Panc1 (cell line): ENCODE measurements at regions not wholly inside any gene's neighbourhood (a gene's known extent, or its start where the extent isn't known, plus 50 kb on each side); places are given as distances from the start of the nearest gene placed in this dataset.

Experiments used
- ATAC-seq: fragments of 200-7000 bp; cut with Tn5 transposase; 2 replicates; pipeline ENCODE4 v1.9.1; 2020; ENCODE audit warnings: mild to moderate bottlenecking, moderate library complexity
- BruUV-seq: library from RNA; stranded (reverse); fragments of 400-500 nt; replicated peaks from 2 replicates; lab custom pipeline; 2021; lab: Mats Ljungman, UMichigan
- CTCF ChIA-PET: fragments of 300-600 bp; sonication (Branson Sonifier 250); formaldehyde crosslinking; loops from one replicate; lab custom pipeline; 2022; ENCODE audit warnings: antibody characterized with exemption; lab: Charles Lee
- POLR2A ChIA-PET: fragments of 300-600 bp; sonication (Branson Sonifier 250); formaldehyde crosslinking; loops from one replicate; lab custom pipeline; 2022; ENCODE audit warnings: antibody characterized with exemption; lab: Charles Lee
- DNase-seq: peaks from one replicate; pipeline ENCODE4 v3.0.0-alpha.2; 2010; ENCODE audit warnings: low read depth, low spot score
- H3K27ac ChIP-seq: 2 replicates; pipeline ENCODE4 v1.5.1; 2011; ENCODE audit warnings: mild to moderate bottlenecking, low read length, inconsistent platforms
- H3K27me3 ChIP-seq: fragments of 200-500 bp; sonication (Bioruptor generic); 2 replicates; pipeline ENCODE4 v1.6.0; 2014; ENCODE audit warnings: low read length, inconsistent platforms; ENCODE audit not compliant: control insufficient read depth, insufficient read depth
- H3K36me3 ChIP-seq: fragments of 200-500 bp; sonication (Bioruptor generic); 2 replicates; pipeline ENCODE4 v1.5.1; 2014; ENCODE audit warnings: inconsistent platforms, mild to moderate bottlenecking, low read length, moderate library complexity; ENCODE audit not compliant: control insufficient read depth, insufficient read depth
- H3K4me1 ChIP-seq: 2 replicates; pipeline ENCODE4 v1.5.1; 2011; ENCODE audit warnings: inconsistent platforms, mild to moderate bottlenecking, low read length, moderate library complexity; ENCODE audit not compliant: control insufficient read depth, insufficient read depth
- H3K4me3 ChIP-seq, 2 experiments: 2 replicates each; pipeline ENCODE4 v1.5.1; 2011 to 2012; ENCODE audit warnings: low read depth in 2 of 2, low read length in 2 of 2, mild to moderate bottlenecking in 2 of 2, inconsistent platforms in 1 of 2, moderate library complexity in 1 of 2
- H3K9me3 ChIP-seq: fragments of 200-500 bp; sonication (Bioruptor generic); 2 replicates; pipeline ENCODE4 v1.5.1; 2014; ENCODE audit warnings: low read depth, mild to moderate bottlenecking, inconsistent platforms, low read length, moderate library complexity; ENCODE audit not compliant: control insufficient read depth, insufficient read depth
- CTCF ChIP-seq: fragments of 450-650 bp; IDR thresholded peaks from 2 replicates; pipeline ENCODE4 v1.5.1; 2017; ENCODE audit warnings: mild to moderate bottlenecking
- POLR2AphosphoS5 ChIP-seq: IDR thresholded peaks from 2 replicates; pipeline ENCODE4 v1.6.1; 2012; ENCODE audit warnings: mild to moderate bottlenecking, low read depth, low read length, moderate library complexity
- REST ChIP-seq, 2 experiments: IDR thresholded peaks; 2 replicates each; pipeline ENCODE4 v1.6.1; 2011 to 2012; ENCODE audit warnings: low read depth in 2 of 2, control low read depth in 1 of 2, low read length in 1 of 2, mild to moderate bottlenecking in 1 of 2, moderate library complexity in 1 of 2; ENCODE audit not compliant: insufficient read depth in 1 of 2
- SIN3A ChIP-seq: IDR thresholded peaks from 2 replicates; pipeline ENCODE4 v1.6.1; 2012; ENCODE audit warnings: low read depth, mild to moderate bottlenecking, low read length, moderate library complexity, borderline replicate concordance; ENCODE audit not compliant: insufficient read depth
- TCF7L2 ChIP-seq: IDR thresholded peaks from 2 replicates; pipeline ENCODE4 v1.6.1; 2011; ENCODE audit warnings: mild to moderate bottlenecking, low read depth, low read length, inconsistent platforms
- in situ Hi-C: cut with HindIII; loops from 2 replicates; pipeline ENCODE4 v1.10.0; 2016; ENCODE audit warnings: low sequenced_read_pairs, low pct_unique_long_range_greater_than_20kb
- intact Hi-C: fragments of 100-400 bp; cut with micrococcal nuclease; formaldehyde crosslinking; loops from one replicate; pipeline ENCODE4 v1.10.0; 2022; ENCODE audit not compliant: unreplicated experiment

- Histone ChIP-seq H3K9me3 (no peaks in the 10 kb centered on the region), H3K27ac (peak overlapping the region; percentile 98), H3K27me3 (no peaks in the 10 kb centered on the region), H3K36me3 (no peaks in the 10 kb centered on the region), H3K4me1 (peaks cover 97% of the 10 kb centered on the region), H3K4me3 (no peak overlapping the region)
- no TSS peak for BruUV-seq
- in situ Hi-C loops: no loop called here
- intact Hi-C loops: loop anchor here (10.0 kb wide), 1 partner anchor 338 kb away; the partner anchor contains the start of gene SOX9
- ChIA-PET POLR2A (interaction anchor here (0.7 kb wide), 2 partner anchors 153 to 337 kb away, joined by 3 to 5 read pairs; no protein-coding TSS in a partner anchor), CTCF (interaction anchor here (0.6 to 0.7 kb wide), 3 partner anchors 32 to 204 kb away, joined by 3 to 4 read pairs (median 3); no protein-coding TSS in a partner anchor)
- DNase-seq (no peak), ATAC-seq (no peak)
- TF ChIP-seq TCF7L2 (peak; percentile 37; the same call in 1 of the 2 replicates), CTCF (no peak)
Measured at GRCh38 chr17:72462407-72462806, 341.6 kb downstream of the SOX9 start.

- peaks cover 97% of the 10 kb centered on the region for H3K4me1 ChIP-seq
- in situ Hi-C loops (no loop called here), intact Hi-C loops (loop anchor here (10.0 kb wide), 1 partner anchor 338 kb away; the partner anchor contains the start of gene SOX9)
- TF ChIP-seq CTCF: no peak
- no peak for TF ChIP-seq POLR2AphosphoS5
- TF ChIP-seq TCF7L2: no peak
- no peak for TF ChIP-seq SIN3A
- TF ChIP-seq REST (IDR thresholded peaks at IDR 0.05; ENCODE audit: insufficient read depth in 1 of 2, low read depth in 2 of 2, low read length in 1 of 2): no peak
- POLR2A ChIA-PET: interaction anchor here (0.7 kb wide), 2 partner anchors 154 to 337 kb away, joined by 3 to 5 read pairs; no protein-coding TSS in a partner anchor
- H3K9me3 ChIP-seq: no peaks in the 10 kb centered on the region
- no peak for DNase-seq
- no TSS peak for BruUV-seq
- no peak overlapping the region for H3K4me3 ChIP-seq
- CTCF ChIA-PET: interaction anchor here (0.6 to 0.7 kb wide), 3 partner anchors 32 to 205 kb away, joined by 3 to 4 read pairs (median 3); no protein-coding TSS in a partner anchor
- H3K36me3 ChIP-seq: no peaks in the 10 kb centered on the region
- peak overlapping the region; percentile 98 for H3K27ac ChIP-seq
- no peak for ATAC-seq
- H3K27me3 ChIP-seq: no peaks in the 10 kb centered on the region
Measured at GRCh38 chr17:72462814-72463213, 342.0 kb downstream of the SOX9 start.
